DOHH2 (cell line): ENCODE measurements at regions not wholly inside any gene's neighbourhood (a gene's known extent, or its start where the extent isn't known, plus 50 kb on each side); places are given as distances from the start of the nearest gene placed in this dataset.

ENCODE experiments used
- H3F3A ChIP-seq: fragments of 200-600 bp; sonication (generic), shearing (Covaris generic); 2 replicates; pipeline ENCODE4 v1.6.0; 2016; ENCODE audit warnings: antibody characterized with exemption, mild to moderate bottlenecking; ENCODE audit not compliant: control insufficient read depth, insufficient read depth
- H3K27ac ChIP-seq: fragments of 200-600 bp; sonication (generic); 2 replicates; pipeline ENCODE4 v1.5.1; 2014; ENCODE audit warnings: low read depth, mild to moderate bottlenecking, low read length, moderate library complexity
- H3K27me3 ChIP-seq: fragments of 200-600 bp; sonication (generic); 2 replicates; pipeline ENCODE4 v1.6.1; 2014; ENCODE audit warnings: mild to moderate bottlenecking, low read length, mixed read lengths; ENCODE audit not compliant: control insufficient read depth
- H3K36me3 ChIP-seq: fragments of 200-600 bp; sonication (generic); 2 replicates; pipeline ENCODE4 v1.6.1; 2014; ENCODE audit warnings: mild to moderate bottlenecking, low read length, moderate library complexity, mixed read lengths; ENCODE audit not compliant: control insufficient read depth
- H3K4me1 ChIP-seq: fragments of 200-600 bp; sonication (generic); 2 replicates; pipeline ENCODE4 v1.6.1; 2014; ENCODE audit warnings: mild to moderate bottlenecking, low read length, mixed read lengths; ENCODE audit not compliant: control insufficient read depth
- H3K4me2 ChIP-seq: fragments of 200-600 bp; sonication (generic); 2 replicates; pipeline ENCODE4 v1.6.0; 2014; ENCODE audit warnings: mild to moderate bottlenecking, low read length, moderate library complexity
- H3K4me3 ChIP-seq: fragments of 200-600 bp; sonication (generic); 2 replicates; pipeline ENCODE4 v1.5.1; 2014; ENCODE audit warnings: mild to moderate bottlenecking, low read length, mixed read lengths
- H3K79me2 ChIP-seq: fragments of 200-600 bp; sonication (generic); 2 replicates; pipeline ENCODE4 v1.6.1; 2014; ENCODE audit warnings: mild to moderate bottlenecking, low read length, mixed read lengths; ENCODE audit not compliant: control insufficient read depth
- H3K9me2 ChIP-seq: fragments of 200-600 bp; sonication (generic); replicated peaks from 2 replicates; pipeline ENCODE4 v1.6.1; 2014; ENCODE audit warnings: mild to moderate bottlenecking, low read length, mixed read lengths; ENCODE audit not compliant: control insufficient read depth
- H3K9me3 ChIP-seq: fragments of 200-600 bp; sonication (generic); 2 replicates; pipeline ENCODE4 v1.6.1; 2014; ENCODE audit warnings: antibody characterized with exemption, low read length, mixed read lengths; ENCODE audit not compliant: control insufficient read depth, insufficient read depth
- H4K20me1 ChIP-seq: fragments of 200-600 bp; sonication (generic); 2 replicates; pipeline ENCODE4 v1.6.0; 2014; ENCODE audit warnings: low read depth, mild to moderate bottlenecking, antibody characterized with exemption, low read length, moderate library complexity; ENCODE audit not compliant: control insufficient read depth, insufficient read depth
- EZH2phosphoT487 ChIP-seq: fragments of 200-600 bp; sonication (generic); IDR thresholded peaks from 2 replicates; pipeline ENCODE4 v1.6.1; 2017; ENCODE audit warnings: borderline replicate concordance, mild to moderate bottlenecking, antibody characterized with exemption, low read length, moderate library complexity, mixed read lengths
- TF ChIP-seq, protein P1 (sequence below): fragments of 200-600 bp; sonication (generic); IDR thresholded peaks from one replicate; pipeline ENCODE4 v1.5.1; 2014; ENCODE audit warnings: antibody characterized with exemption, mild to moderate bottlenecking, low read depth, low read length; ENCODE audit not compliant: poor library complexity, severe bottlenecking

DNA sequence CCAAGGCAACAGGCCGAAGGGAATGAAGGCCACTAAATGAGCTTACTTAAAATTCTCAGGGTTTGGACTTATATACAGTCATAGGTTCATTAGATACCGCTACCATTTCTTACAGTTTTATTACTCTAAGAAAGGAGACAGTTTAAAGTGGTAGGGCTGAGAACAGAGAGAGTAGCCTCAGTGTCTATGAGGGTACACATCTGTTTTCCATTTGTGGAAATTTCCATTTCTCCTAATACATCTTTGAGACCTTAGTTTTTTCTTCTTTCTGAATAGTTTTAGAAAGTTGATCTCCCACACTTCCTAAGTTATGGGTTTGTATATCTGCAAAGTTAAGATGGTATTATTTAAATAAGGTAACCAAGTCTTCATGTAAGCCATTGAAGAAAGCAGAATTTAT is 1279.1 kb downstream of the NCAM2 start:
- H3K9me3 ChIP-seq: peaks cover 3% of the 10 kb centered on the region; the same call in 1 of the 2 replicates
- no peaks in the 10 kb centered on the region for H3K79me2 ChIP-seq
- TF ChIP-seq, protein P1, sequence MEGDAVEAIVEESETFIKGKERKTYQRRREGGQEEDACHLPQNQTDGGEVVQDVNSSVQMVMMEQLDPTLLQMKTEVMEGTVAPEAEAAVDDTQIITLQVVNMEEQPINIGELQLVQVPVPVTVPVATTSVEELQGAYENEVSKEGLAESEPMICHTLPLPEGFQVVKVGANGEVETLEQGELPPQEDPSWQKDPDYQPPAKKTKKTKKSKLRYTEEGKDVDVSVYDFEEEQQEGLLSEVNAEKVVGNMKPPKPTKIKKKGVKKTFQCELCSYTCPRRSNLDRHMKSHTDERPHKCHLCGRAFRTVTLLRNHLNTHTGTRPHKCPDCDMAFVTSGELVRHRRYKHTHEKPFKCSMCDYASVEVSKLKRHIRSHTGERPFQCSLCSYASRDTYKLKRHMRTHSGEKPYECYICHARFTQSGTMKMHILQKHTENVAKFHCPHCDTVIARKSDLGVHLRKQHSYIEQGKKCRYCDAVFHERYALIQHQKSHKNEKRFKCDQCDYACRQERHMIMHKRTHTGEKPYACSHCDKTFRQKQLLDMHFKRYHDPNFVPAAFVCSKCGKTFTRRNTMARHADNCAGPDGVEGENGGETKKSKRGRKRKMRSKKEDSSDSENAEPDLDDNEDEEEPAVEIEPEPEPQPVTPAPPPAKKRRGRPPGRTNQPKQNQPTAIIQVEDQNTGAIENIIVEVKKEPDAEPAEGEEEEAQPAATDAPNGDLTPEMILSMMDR: no peak
- no peak for TF ChIP-seq EZH2phosphoT487
- H3K27ac ChIP-seq: no peak overlapping the region
- no peak overlapping the region for H3K4me2 ChIP-seq
- no peaks in the 10 kb centered on the region for H3K9me2 ChIP-seq
- no peaks in the 10 kb centered on the region for H3K27me3 ChIP-seq
- no peaks in the 10 kb centered on the region for H3K36me3 ChIP-seq
- H4K20me1 ChIP-seq: no peaks in the 10 kb centered on the region
- H3F3A ChIP-seq: no peaks in the 10 kb centered on the region
- no peaks in the 10 kb centered on the region for H3K4me1 ChIP-seq
- no peak overlapping the region for H3K4me3 ChIP-seq

DNA sequence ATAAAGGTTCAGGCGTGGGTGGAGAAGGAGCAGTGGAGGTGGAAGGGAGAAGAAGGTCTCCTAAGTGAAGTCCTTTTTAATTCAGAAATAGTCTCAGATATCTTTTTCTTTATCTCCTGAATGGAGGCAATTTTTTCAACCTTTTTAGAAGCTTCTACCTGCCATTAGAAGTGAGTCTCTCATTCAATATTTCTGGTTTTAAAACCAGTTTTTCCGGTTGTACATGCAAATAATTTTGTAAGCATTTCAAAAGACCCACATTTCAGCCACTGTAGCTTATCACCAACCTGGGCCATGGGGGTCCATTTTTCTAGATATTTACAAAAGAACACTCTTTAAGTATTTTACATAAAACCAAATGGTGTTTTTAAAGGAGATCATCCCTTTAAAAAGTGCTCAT is 1280.2 kb downstream of the NCAM2 start:
- TF ChIP-seq EZH2phosphoT487: no peak
- TF ChIP-seq, protein P1: no peak
- H3K4me1 ChIP-seq: no peaks in the 10 kb centered on the region
- H3K9me2 ChIP-seq: no peaks in the 10 kb centered on the region
- H3K36me3 ChIP-seq: no peaks in the 10 kb centered on the region
- H3K27ac ChIP-seq: no peak overlapping the region
- peaks cover 3% of the 10 kb centered on the region; the same call in 1 of the 2 replicates for H3K9me3 ChIP-seq
- H3K27me3 ChIP-seq: no peaks in the 10 kb centered on the region
- H3K4me2 ChIP-seq: no peak overlapping the region
- H3F3A ChIP-seq: no peaks in the 10 kb centered on the region
- no peak overlapping the region for H3K4me3 ChIP-seq
- no peaks in the 10 kb centered on the region for H3K79me2 ChIP-seq
- no peaks in the 10 kb centered on the region for H4K20me1 ChIP-seq

DNA sequence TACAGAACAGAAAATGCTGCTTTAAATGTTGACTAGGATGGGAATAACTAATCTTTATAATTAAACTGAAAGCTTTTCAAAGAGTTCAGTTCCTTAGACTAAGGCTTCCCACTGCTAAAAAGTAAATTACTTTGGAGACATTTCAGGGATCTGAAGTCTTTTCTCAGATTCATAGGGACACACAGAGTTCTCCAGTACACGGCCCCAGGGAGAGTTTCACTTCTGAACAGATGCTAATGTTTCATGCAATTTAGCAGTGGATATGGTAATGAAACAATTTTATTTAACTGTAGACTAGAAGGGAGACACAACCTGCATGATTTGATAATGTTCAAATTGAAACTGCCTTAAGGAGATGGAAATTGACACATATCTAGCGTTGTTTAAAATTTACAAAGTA is 1282.6 kb downstream of the NCAM2 start:
- Histone ChIP-seq H3K27ac (no peak overlapping the region), H3F3A (no peaks in the 10 kb centered on the region)

More for the DNA sequence above, 1282.6 kb downstream of the NCAM2 start:
- H3K9me3 ChIP-seq: no peaks in the 10 kb centered on the region; the same call in none of the 2 replicates
- no peaks in the 10 kb centered on the region for H3K79me2 ChIP-seq
- H3K36me3 ChIP-seq: no peaks in the 10 kb centered on the region
- no peaks in the 10 kb centered on the region for H3K27me3 ChIP-seq
- H3K9me2 ChIP-seq: no peaks in the 10 kb centered on the region
- no peaks in the 10 kb centered on the region for H3K4me1 ChIP-seq
- H3K4me3 ChIP-seq: no peak overlapping the region
- H4K20me1 ChIP-seq: no peaks in the 10 kb centered on the region
- H3K4me2 ChIP-seq: no peak overlapping the region
- TF ChIP-seq, protein P1: no peak
- no peak for TF ChIP-seq EZH2phosphoT487
